SW480 (cell line): ENCODE measurements at regions not wholly inside any gene's neighbourhood (a gene's known extent, or its start where the extent isn't known, plus 50 kb on each side); places are given as distances from the start of the nearest gene placed in this dataset.

ENCODE experiments used
- DNase-seq: peaks from one replicate; pipeline ENCODE4 v3.0.0-alpha.2; 2016; ENCODE audit warnings: low spot score

DNA sequence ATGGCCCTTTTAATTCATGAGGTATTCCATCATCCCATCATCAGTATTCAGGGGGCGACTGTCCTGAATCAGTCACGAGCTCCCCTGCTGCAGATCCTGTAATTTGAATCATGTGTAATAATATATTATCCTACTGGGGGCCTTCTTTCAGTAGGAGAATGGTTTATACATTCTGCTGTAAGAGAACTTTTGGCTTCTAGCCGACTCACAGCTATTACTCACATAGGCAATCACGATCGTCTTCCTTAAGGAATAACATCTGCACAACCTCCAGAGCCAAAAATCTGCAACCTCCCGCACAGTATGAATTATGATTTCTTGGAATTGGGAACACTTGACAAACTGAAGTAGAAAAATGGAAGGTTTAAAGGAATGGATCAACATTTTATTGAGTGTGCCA, 343.0 kb downstream of the USP25 start:
- DNase-seq: no peak

DNA sequence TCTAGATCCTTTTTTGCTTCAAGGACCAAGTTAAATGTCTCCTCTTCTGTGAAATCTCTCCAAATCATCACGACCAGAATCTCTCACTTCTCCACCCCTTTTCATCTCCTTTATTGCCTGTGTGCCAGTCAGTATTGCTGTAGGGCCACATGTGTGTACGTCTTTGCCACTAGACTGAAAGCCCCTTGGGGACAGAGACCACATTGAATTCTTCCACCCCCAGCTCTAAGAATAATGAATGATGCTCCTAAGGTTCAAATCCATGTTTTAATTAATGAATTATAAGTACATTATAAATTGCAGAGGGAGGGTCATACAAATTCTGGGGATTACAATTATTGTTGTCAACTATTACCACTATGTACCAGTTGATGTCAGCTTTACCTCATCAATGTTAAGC, 343.8 kb downstream of the USP25 start:
- no peak for DNase-seq

DNA sequence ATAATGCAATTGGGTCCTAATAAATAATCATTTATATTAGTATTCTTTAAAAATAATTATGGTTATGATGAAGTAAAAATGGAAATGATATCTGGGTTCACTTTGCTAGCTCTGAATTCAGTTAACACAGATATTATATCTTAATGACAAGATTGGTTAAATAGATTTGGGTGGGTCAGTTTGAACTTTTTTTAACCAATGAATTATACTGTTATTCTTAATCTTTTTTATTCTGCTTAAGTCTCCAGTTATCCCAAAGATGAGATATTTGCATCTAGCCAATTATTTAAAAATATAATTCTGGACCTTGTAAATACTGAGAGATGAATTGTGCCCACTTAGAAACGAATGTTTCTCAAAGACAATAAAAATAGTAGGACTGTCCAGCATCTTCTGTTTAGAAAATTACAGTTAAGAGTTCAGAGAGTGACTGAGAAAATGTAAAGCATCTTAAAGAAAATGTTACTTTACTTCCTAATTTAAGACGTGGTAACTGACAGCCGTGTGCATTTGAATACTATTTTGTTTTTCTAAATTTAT, 345.2 kb downstream of the USP25 start:
- no peak for DNase-seq

DNA sequence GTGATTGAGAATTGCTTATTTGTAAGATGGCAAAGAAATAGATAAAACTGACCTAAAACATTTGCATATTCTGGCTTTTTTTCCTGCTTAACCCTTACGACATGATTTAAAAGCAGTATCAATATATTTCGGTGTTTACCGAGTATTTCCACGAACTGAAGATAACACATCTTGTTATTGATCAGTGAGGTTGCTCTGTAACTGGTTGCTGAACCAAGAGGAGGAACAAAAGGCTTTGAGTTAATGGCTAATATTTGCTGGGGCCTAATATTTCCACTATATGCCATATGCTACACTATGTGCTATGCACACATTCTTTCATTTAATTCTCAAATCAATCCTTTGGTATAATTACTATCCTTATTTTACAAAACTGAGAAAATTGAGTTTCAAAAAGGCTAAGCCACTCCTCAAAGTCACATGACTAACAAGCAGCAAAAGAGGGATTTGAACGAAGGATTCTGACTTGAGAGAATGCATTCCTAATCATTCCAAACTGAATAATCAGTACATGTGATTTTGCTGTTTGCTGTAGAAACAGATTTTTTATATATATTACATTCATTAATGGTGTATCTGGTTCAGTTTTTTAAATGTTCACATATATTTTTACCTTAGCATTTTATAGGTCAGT, 346.0 kb downstream of the USP25 start:
- DNase-seq: no peak

DNA sequence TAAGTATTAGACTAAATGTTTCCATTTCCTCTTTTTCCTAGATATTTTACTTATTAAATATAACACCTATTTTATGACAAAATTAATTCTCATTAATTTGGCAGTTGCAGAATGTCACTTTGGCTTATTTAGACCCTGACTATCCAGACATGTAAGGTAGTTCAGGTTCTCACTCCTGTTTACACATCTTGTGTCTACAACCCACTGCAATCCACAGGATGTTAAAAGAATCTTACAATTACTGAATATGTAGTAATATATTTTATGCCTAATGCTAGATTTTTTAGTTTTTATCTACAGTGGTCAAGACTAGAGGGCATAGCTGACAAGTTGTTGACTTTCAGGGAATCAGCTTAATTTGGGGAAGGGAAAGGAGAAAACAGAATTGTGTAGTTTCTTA, 346.7 kb downstream of the USP25 start:
- DNase-seq: no peak

DNA sequence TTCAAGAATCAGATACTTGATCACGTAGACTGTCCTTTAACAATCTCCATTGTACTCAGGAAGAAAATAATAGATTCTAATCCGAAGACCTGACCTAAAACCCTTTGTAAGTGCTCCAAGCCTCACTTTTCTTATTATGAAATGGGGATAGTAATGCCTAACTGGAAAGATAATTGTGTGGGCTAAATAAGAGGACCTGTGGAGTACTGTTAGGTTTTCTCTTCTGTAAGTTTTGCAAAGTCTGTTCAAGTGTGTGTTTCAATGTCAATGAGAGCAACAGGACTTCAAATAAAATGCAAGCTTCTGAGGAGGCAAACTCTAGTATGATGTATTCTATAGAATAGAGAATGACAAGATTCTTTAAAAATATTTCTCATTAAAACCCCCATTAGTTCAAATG, 348.6 kb downstream of the USP25 start:
- no peak for DNase-seq

DNA sequence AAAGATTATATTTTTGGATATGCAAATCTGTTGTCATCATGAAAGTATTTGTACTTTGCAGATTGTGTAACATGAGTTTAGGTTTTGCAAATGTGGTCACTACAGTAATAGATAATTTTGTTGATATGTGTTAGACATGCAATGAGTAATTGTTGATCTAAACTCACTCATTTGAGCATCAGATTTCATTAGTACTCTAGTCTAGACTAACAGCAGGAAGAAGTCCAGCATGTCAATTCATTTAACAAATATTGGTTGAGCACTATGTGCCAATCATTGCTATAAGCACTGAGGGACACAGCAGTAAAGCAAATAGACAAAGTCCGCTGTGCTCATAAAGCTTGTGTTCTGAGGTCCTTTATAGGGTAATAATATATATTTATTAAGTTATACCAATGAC, 350.0 kb downstream of the USP25 start:
- no peak for DNase-seq

DNA sequence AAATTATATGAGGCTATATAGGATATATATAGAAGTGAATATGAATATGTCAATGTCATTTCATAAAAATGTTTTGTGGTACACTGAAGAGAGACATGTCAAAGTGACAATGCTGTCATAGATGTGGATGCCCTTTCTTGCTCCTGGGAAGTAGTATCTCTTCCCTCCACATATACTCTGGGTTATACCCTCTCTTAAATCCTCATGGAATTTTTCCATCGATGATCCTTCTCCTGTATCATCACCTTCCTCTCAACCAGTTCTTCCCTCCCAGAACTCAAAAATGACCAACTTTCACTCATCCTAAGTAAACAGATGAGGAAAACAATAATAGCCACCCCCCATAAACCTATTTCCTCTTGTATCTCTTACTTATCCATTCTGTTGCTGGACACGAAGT, 351.5 kb downstream of the USP25 start:
- no peak for DNase-seq

DNA sequence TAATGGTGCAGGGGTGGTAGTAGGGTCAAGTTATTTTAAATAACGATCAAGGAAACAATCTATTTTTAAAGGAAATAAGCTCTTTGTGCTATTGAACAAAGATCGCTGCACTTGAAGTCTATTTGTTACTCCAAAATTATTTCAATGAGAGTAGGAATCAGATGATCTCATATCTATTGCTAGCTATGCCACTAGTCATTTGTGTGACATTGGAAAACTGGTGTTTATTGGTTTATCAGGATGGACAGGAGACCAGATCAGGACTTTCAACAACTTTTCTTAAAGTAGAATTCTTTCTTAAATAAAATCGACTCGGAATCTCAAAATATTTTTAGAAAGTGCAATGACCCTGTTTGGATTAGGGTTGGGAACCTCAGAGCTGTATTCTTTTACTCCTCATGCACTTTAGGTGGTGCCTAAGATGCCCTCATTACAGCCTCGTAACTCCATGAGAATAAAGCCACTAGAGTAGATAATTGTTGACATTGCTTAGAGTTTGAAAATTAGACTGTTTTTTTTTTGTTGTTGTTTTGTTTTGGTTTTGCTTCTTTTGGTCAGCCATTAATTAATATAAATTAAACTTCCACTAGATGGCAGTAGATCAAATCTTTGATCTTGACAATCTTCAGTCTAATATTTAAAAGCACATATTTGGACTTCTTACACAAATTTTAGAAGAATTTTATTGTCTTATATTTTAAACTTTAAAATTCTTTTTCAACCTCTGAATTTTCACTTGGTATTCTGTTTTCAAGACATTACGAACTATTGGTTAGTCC, 352.4 kb downstream of the USP25 start:
- DNase-seq: peak; percentile 44

DNA sequence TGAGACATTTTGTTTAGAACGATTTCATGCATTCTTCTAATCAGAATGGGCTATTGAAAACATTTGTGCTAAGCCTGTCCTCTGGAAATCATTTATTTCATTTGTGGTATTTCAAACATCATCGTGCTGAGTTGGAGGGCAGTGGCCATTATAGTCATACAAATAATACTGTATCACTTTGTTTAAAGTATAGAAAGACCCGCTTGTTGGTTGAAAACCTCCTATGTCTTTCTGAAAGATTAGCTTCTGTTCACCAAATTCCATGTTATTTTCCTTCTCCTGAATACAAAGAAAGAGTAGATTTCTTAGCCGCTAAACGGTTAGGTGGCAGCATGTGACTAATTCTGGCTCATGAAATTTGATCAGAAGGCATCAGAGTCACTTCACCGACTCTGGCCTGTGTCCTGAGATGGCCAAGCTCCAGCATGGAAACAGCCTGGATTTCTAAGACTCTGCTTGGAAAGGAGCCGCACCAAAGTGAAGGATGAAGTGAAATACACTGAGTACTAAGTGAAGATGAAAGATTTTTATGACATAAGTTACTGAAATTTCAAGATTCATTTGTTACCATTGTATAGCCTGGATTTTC, 355.1 kb downstream of the USP25 start:
- no peak for DNase-seq

DNA sequence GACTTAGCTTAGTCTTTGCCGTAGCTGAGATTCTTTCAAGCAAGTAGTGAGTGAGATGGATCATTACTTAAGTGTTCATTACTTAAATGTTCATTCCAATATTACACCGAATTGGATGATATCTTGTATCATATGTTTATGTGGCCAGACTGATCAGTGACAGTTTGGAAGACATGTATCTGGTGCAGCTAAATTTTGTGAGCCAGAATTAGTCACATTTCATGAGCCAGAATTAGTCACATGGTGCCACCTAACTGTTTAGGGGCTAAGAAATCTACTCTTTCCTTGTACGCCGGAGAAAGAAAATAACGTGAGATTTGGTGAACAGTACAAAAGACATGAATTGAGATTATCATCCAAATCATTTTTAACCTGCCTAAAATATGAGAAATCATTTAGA, 355.6 kb downstream of the USP25 start:
- DNase-seq: no peak

DNA sequence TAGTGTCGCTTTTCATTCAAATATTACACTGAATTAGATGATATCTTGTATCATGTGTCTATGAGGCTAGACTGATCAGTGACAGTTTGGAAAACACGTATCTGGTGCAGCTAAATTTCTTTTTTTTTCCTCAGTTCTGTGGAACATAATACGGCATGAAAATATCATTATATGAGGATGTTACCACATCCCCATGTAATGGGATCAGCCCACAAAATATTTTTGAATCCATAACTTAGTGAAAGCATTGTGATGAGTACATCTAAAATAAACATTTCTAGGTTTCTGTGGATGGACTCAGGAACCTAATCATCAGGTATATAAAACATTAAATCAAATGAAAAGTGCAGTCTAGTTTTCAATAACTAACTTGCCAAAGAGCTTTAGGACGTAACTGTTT, 356.3 kb downstream of the USP25 start:
- no peak for DNase-seq

DNA sequence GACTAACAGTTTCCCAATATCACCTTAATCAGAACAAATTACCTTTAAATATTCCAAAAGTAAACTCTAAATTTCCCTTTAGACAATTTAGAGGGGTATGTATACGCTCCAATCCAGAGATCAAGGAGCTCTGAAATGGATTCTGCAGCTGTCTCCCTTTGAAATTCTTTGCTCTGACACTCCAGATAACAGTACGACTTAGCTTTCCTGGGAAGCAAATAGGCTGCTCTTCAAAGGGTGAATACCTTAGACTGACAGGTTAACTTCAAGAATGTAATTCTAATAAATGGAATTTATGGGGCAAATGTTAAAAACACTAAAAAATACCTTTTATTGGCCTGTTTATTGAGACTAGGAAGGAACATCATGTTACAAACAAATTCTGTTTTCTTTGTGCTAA, 357.2 kb downstream of the USP25 start:
- DNase-seq: no peak

DNA sequence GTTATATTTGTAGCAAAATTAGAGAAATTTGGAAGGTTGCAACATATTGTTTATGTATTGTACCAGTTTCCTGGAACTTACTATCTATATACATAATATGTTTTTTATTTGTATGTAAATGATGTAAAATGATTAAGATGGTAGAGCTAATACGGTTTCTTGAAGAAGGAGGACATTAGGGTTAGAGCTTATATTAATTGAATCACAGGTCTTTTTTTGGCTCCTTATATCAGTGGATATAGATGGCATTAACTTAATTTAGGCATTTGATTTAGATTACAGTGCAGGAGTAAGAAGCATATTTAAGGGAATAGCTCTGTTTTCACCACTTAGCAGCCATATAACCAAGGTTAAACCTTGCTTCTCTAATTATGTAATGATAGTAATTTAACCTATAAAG, 357.7 kb downstream of the USP25 start:
- DNase-seq: no peak

DNA sequence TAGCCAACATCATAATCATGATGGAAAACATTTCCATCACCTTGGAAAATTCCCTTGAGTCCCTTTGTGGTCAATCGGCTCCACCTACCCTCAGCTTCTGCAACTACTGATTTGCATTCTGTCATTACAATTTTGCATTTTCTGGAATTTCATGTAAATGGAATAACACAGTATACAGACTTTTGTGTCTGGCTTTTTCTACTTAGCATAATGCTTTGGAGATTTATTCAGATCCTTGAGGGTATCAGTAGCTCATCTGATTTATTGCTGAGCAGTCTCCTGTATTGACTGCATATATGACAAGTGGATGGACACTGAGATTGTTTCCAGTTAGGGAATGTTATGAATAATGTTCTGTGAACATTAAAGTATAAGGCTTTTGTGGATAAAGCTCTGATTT, 358.3 kb downstream of the USP25 start:
- DNase-seq: no peak

DNA sequence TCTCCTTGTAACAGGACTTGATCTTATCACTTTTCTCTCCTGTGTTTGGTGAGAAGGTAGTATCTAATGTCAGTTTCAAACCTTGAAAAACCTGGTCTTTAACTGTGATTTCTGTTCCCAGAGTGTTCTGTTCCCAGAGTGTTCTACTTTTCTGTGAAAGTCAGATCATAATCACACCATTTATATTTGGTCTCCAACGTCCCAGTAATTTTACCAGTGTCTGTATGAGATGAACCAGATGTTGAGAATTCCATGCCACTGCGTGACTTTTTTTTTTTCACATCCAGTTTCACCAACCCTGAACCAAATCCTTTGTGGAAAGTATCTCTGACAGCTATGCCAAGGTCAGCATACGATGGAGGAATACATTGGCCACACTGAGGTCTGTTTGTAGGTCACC, 365.2 kb downstream of the USP25 start:
- DNase-seq: no peak

DNA sequence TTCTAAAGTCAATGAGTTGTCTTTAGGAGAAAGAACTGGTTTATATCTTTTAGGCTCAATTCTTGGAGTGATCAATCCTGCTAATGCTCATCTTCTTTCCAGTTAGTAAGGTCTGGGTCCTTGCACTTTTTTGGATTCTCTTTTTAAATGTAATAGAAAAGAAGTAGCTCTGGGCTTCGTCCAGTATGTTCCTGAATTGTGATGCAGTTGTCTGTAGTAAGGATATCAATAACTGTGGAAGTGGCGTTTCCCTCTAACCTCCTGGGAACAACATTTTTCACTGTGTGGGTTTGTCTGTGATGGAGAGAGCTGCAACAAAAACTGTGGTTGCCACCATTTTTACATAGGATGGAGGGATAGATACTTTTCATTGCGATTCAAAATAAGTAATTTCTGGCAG, 367.2 kb downstream of the USP25 start:
- DNase-seq: no peak

DNA sequence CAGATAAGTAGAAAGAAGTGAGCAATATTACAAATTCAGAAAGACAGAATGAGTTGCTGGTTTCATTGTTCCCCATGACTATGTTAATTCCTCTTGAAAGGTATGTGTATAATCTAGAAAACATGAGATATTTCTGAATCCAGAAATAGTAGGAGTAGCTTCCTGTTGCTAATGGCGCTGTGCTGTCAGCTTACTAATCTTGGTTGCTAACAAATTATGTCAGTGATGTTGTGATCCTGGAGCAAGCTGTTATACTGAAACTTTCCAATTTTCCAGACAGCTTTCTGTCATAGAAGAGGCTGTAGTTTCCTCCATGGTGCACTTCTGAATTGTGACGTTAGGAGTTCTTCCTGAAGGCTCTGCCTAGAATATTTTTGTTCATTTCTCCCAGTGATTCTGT, 372.3 kb downstream of the USP25 start:
- DNase-seq: no peak

DNA sequence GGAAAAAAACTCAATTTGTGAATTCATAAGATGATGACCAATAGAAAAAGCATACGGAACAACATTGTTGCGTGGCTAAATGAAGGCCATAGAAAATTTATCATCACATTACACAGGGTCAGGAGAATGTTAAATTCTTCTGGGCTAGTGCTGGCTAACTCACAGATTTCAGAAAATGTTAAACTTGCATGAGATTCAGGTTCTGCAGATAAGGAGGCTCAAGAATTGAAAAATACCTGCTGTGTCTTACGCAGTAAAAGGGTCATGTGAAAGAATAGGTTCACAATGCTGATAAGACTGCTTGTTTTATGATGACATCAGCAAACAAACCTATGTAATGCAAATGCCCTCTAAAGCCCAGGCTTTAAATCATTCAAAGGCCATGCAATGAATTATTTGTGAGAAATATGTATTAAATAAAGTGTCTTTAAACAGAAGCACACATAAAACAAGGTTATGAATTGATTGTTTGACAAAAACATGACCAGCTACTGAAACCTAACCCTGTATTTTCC, 378.8 kb downstream of the USP25 start:
- DNase-seq: no peak

DNA sequence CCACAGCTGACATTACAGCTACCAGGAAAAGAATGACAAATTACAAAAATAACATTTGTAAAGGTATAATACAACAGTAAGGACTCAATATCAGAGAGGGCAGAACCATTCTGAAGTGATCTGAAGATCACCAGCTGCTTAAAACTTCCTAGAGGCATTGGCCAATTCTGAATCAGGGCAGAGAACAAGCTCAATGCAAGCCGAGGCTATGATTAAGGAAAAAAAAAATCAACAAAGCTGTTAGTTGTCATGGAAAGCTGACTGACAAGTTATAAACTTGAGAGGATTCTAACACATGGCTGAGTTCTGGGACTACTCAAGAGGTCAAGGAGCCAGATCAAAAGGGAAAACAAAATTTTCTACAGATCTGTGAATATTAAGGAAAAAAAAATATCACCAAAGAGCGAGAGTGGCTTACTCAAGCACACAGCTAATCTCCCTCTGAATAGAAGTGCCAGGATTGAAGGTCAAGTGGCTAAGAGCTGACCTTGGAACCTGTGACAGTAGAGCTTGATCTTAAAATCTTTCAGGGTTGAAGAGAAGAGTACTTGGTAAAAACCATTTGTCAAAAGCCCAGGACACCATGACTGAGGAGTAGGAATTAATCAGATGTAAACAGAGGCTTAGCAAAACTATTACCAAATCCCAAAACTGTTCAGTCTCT, 383.4 kb downstream of the USP25 start:
- no peak for DNase-seq

DNA sequence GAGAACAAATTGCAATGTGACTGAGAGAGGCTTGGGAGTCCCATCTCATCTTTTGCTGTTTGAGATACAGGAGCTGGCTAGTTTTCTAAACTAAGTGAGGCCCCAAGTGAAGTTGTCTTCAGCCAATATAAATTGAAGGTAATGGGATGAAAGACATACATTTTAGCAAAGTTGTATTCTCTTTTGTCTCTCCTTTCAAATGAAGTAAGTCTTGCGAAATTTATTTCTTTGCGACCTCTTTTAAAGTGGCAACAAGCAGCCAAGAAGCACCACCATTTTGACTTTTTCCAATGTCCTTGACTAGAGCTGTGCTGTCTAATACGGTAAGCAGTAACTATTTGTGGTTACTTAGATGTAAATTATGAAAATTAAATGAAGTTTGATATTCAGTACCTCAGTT, 385.7 kb downstream of the USP25 start:
- no peak for DNase-seq

DNA sequence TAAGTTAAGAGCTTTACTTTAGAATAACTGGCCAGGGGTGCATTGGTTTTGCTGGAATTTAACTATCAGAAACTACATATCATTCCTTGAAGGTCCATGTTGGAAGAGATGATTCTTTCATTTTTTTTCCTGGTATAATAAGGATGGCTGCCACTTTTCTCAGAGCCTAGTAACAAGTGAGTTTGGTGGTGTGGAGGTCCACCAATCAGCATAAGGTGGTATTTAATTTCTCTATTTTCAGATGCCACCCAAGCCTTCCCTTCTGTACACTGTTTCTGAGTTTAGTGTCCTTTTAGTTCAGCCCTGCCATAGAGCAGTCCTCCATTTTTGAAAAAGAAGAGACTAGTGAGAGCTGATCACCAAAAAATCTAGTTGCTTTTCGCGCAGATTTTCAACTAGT, 386.3 kb downstream of the USP25 start:
- no peak for DNase-seq

DNA sequence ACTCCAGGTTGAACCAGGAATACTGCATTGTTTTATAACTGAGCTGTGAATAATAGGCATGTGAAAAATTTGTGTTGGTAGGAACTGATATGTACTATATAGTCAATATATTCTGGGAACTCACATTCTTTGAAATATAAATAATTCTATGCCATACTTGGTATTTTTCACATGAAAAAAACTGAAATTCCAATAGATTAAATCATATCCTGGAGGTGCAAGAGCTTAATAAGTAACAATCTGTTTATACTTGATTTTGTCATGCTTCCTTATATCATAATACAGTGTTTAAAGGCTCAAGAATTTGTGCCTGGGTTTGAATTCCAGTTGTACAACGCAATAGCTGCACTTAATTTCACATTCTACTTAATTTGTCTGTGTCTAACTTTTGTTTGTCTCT, 387.0 kb downstream of the USP25 start:
- no peak for DNase-seq
